ENCODE measurements at regions not wholly inside any gene's neighbourhood (a gene's known extent, or its start where the extent isn't known, plus 50 kb on each side); places are given as distances from the start of the nearest gene placed in this dataset.

DNA sequence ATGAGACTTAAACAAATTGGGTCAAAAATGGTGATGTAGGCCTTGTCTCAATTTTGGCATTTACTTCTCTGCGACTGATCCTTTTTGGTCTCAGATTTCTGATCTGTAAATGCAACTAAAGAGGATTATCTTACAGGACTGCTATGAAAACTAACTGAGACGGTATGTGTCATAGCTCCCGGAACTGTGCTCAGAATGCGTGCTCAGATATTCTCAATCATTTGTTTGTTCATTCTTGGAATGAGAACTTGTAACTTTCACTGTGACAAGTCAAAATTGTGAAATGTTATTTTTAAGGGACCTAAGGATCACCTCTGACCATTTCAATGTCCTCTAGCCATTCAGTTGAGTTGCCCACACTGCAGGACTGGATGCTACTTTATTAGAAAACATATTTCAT is 498.2 kb upstream of the PIK3C3 start:
- no peak for DNase-seq

DNA sequence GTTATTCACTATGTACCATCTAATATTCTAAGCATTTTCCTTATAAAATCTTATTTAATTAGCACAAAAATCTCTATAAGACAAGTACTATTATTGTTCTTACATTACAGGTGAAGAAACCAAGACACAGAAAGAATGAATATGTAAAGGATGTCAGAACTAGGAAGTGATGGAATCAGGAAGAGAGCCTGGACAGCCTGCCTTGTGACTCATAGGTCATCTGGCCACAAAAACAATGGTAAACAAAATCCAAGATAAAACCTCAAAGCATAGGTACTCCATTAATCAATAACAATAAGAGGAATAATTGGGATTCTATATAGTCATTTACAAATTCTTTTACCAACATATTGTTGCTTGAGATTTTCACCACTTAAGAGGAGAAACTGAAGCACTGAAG is 505.4 kb upstream of the PIK3C3 start:
- no peak for DNase-seq

DNA sequence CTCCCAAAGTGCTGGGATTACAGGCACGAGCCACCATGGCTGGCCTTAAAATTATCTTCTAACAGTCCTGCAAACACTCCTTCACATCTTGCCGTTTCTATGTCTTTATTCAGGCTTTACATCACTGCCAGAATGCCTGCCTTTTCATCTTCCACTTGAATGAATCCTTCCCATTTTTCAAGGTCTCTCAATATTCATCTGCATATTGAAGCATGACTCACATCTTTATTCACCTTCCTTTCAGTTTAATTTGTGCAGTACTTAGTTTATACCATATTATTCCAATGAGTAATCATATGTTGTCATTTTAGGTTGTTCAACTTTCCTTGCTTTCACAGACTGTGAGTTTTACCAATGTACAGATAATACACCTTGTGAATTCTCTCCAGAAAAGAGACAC is 510.1 kb upstream of the PIK3C3 start:
- no peak for DNase-seq

DNA sequence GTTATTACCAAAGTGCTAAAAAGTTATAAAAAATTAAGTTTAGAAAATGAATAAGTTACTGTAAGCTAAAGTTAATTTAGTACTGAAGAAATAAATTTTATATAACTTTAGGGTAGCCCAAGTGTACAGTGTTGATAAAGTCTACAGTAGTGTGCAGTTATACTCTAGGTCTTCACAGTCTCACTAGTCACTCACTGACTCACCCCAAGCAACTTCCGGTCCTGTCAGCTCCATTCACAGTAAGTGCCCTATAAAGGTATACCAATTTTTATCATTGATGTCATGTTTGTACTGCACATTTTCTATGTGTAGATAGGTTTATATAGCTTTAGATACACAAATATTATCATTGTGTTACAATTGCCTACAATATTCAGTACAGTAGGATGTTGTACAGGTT is 518.3 kb upstream of the PIK3C3 start:
- DNase-seq, result no peak

DNA sequence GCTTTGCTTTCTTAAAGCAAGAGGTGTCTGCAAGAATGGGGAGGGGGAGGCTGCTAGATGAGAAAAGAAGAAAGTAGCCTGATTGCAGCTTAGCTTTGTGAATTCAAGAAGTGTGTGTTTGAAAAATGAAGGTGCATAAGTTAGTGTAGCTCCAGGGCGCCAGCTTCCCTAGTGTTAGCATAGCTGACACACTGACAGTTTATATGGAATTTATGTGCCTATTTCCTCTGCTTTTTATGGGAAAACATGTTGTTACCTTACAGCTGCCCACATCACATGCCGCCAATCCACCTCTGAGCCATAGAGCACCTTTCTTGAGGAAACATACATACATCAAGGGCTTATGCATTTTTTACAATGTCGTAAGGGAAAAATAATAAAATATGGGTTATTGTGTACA is 536.4 kb upstream of the PIK3C3 start:
- no peak for DNase-seq

DNA sequence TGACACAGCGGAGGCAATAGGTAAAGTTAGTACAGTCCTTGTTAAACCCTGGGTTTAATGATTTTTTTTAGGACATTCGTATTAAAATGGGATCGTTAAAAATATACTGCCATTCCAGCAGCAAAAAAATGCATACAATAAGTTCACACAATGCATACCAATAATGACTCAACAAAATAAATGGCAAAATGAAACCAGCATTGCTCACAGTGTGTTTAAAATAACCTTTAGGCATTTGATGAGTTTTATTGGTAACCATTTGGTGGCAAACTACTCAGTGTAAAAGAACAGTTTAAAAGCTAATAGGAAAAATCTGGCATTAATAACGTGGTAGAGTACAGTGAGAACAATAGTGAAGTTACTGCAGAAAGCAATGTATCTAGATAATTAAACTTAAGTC is 539.0 kb upstream of the PIK3C3 start:
- DNase-seq, result no peak

DNA sequence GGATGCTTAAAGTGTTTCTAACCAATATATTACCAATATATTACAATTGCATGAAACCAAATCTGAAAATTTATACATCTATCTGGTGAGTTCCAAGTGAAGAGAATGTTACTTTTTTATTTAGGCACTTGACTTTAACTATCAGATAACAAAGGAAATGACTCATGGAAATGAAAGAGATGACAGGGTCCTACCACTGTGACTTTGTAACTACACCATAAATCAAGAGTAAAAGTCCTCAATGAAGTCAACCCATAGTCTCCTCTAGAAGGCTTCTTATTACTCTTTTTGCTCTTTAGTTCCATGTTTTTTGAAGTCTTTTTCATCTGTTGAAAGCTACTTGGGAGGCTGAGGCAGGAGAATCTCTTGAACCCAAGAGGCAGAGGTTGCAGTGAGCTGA is 545.0 kb upstream of the PIK3C3 start:
- DNase-seq, result no peak

DNA sequence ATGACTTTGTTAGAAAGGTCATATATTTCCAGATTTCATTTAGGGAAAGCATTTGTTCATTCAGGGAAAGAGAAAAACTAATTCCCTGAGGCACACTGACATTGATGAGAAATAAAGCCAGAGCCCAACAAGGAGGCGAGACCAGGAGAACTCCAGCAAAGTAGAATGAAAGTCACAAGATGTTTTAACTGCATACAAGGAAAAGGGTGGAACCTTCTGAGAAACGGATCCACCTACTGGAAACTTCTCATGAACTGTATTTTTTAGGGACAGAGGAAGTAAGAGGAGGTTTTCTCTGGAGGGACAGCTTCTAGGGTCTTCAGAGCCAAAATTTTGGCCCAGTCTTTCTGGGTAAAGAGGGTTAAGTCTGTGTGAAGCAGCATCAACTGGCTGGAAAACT is 548.2 kb upstream of the PIK3C3 start:
- no peak for DNase-seq

DNA sequence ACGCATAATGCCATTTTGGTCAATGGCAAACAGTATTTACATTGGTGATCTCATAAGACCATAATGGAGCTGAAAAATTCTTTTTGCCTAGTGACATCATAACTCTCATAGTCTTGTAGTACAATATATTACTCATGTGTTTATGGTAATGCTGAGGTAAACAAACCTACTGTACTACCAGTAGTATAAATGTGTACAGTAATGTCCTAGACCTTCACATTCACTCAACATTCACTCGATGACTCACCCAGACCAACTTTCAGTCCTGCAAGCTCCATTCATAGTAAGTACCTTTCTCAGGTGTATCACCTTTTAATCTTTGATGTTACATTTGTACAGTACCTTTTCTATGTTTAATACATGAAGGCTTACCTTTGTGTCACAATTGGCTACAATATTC is 558.2 kb upstream of the PIK3C3 start:
- DNase-seq, result no peak

DNA sequence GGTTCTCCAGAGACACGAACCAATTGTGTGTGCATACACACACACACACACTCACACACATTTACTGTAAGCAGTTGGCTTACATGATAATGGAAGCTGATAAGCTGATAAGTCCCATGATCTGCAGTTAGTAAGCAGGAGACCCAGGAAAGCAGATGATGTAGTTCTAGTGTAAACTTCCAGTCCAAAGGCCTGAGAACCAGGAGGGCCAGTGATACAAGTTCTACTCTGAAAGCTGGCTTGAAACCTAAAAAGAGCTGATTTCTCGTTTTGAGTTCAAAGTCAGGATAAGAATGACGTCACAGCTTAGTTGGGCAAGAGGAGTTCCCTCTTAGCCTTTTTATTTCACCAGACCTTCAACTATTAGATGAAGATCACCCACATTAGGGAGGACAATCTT is 558.8 kb upstream of the PIK3C3 start:
- no peak for DNase-seq

DNA sequence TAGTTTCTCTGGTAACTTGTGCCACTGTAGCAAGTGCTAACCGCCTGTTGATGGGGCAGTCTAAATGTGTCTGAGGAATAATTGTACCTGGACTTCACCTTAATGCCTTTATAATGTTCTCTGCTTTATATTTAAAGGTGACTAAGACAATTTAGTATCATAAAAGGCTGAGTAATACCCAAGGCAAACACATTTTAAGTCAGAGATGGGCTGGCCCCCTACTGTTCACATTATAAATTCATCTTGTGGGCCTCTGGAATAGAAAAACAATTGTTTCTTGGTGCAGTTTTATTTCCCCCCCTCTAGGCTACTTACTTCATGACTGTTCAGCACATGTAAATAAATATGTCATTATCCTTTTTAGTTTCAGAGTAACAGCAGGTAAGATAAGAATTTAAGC is 559.3 kb upstream of the PIK3C3 start:
- DNase-seq, result no peak

DNA sequence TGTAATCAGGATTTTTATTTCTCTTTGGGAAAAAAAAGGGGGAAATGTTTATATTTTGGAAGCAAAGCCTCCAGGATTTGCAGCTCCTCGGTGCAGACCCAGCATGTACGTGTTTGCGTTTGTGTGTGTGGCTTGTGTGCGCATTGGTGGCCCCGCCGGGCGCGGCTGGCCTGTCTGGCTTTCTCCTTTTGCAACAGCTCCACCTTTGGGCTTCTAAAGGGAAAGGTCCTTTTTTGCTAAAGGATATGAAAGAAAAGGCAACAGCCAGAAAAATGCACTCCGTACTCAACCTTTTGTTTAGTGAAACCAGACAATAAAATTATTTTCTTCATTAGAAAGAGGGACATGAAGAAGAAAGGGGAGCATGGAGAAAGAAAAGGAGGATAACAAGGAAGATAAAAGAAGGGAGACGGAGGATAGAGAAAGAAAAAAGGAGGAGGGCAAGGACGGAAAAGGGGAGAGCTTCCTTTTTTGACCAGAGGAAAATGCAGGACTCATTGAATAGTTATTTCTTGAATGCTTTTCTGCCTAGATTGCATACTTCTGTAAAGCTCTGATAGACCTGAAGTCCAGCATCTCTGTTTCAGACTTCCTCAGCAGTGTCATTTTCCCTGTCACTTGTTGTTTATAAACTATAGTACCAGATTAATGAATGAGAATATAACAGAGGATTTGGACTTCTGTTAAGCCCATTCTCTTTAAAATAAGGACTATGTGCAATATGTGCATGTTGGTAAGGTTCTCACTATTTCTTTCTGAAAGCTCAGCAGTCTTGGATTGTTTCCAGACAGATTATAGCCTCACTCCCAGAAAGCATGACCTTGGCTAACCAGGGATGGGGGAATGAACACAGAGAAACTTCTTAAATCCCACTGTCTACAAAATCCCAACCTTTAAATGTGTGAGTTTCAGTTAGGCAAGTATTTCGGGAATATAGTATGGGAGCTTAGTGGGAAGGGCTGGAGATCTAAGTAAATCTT is 563.1 kb upstream of the PIK3C3 start:
- DNase-seq, result no peak

DNA sequence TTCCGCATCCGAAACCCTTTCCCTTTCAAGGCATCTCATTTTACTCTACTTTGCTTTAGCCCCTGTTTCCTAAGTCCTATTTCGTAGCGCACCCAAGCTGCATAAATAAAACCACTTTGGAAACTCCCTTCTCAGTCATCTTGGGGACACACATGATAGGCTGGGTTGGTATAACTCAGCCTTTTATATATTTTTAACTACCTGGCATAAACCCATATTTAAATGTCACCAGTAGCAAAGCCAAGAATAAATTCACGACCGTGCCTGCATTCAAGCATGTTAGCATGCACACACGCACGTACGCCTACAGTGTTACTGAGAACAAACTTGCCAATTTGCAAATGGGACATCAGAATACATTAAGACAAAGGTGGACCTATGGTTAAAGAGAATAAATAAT is 564.7 kb upstream of the PIK3C3 start:
- no peak for DNase-seq

DNA sequence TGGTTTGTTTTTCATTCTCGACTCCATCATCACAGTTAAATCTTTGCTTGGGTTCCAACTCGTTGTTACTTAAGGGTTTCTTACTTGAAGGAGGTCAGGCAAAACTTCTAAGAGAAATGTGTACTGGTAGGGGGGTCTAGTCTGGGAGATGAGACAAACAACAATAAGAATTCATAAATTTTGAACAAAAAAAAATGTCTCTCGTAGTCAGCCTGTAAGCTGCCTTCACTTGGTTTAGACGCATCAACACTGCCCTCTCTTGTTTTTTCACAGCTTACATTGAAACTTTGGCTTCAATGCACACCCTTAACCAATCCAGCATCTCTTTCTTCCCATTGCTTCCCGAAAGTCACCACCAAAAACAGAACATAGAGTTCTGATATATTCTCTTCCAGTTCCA is 576.4 kb upstream of the PIK3C3 start:
- no peak for DNase-seq

DNA sequence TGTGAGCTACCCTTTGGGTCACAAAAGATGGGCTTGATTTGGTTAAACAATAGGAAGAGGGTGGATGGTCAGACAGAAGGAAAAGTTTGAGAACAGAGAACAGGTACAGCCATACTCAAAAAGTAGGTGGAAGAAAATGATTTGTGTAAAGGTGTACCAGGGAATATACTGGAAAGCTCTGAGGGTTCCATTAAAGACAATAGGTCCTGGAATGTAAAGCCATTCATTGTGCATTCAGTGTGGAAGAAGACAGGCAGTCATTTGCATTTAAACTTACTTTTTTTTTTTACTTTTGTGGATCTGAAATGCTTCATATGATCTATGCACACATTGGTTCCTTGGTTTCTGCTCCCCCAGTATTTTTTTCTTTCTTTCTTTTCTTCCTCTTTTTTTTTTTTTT is 581.4 kb upstream of the PIK3C3 start:
- no peak for DNase-seq

DNA sequence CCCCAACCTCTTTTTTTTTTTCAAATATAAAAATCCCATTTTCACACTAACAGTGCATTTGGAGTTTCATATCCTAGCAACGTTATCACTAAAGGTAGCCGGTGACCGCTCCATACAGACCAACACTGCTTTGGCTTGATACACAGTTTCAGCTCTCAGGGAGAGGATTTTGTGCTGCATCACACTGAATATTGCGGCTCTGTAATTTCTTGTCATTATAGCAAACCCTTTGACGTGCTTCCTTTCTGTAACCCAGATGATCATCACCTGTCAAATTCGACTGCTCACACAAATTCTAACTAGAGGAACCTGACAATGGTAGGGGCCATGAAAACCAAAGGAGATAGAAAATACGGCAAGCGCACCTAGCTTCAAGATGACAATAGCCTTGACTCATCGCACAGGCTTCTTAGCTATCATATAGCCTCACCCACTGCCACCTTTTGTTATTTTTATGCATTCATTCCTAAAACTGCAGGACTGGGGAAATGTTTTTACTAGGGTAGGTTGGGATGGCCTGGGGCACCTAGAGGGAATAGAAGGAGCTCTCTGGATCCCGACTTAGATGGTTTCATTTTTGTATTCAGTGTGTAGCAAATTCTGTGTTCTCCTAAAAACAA is 582.9 kb upstream of the PIK3C3 start:
- DNase-seq, result no peak

DNA sequence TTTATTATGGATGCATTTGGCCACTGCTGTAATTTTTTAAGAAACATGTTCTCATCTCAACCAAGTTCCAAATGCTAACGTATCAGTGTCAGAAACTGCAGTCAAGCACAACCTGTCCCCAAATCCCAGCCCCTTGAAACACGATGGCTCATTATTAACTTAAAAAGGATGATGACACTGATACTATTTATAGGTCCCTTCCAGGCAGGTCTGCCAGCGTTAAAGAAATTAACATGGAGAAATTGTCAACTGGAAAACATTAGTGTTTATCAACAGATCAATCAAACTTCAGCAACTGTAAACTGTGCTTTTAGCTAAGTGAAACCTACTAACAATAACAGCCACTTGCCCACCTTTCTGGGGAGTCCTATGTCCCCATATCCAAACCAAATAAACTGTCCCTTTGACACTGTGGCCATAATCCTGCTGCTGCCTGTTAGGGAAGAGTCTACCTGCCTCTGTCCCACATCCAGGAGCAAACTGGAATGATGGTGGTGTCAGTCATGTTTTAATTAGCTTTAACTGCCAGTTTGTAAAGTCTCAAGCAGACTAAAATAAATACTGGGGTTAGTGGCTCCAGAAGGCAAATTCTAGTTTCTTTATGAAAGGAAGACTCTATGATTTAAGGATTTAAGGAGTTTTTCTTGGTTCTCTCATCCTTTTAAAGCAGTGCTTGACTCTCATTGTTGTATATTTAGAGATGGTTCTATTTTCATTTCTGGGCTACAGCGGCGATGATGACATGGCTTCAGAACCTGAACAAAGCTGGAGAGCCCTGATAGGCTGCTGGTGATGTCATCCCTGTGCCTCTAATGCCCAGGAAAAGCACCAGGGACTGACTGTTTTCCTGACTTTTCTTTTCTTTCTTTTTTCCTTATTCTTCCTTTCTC is 583.6 kb upstream of the PIK3C3 start:
- no peak for DNase-seq

DNA sequence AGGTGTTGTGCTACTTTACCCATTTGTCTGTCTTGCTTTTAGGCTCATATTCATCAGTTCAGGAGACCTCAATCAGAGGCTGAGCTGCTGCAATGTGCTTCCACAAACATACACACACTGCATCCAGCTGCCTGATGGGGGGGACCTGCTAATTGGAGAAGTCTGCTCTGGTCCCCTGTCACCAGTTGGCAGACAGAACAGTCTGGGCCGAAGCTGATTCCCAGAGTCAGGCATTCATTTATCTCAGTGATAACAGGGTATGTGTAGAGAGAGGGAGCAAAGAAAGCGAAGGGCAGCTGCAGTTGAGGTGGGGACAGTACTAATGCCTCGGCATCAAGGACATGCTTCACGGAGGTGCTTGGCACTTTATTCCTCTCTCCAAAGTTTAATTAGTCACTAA is 584.3 kb upstream of the PIK3C3 start:
- no peak for DNase-seq

DNA sequence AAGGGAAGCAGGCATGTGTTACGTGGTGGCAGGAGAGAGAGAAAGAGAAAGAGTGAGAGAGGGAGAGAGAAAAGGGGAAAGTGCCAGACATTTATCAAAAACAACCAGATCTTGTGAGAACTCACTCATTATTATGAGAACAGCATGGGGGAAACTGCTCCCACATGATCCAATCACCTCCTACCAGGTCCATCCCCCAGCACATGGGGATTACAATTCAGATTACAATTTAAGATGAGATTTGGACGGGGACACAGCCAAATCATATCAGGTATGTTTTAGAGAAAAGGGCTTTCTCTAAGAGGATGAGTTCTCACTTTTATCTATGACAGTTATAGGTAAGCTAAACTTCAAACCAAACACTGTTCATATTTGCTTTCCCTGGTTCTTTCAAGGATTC is 597.3 kb upstream of the PIK3C3 start:
- DNase-seq, result no peak

DNA sequence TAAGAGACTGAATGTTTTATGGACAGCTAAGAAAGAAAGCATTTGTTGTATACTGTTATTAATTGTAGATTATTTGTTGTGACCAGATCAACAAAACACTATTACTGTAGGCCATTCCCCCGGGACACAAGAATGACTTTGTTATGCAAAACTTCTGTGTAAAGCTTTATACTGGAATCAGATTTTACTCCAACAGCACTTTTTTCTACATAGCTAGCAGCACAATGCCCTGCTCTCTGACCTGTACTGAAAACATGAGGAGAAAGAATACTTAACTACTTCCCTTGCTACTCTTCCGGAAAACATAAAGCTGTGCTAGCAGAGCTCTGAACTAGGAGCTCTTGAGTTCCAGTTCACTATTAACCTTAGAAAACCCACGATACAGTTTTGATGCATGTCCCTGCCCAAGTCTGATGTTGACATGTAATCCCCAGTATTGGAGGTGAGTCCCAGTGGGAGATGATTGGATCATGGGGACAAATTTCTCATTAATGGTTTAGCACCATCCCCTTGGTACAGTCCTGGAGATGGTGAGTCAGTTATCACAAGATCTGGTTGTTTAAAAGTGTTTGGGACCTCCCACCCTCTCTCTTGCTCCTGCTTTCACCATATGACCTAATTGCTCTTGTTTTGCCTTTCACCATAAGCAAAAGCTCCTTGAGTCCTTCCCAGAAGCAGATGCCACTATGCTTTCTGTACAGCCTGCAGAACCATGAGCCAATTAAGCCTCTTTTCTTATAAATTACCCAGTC is 601.1 kb upstream of the PIK3C3 start:
- no peak for DNase-seq

DNA sequence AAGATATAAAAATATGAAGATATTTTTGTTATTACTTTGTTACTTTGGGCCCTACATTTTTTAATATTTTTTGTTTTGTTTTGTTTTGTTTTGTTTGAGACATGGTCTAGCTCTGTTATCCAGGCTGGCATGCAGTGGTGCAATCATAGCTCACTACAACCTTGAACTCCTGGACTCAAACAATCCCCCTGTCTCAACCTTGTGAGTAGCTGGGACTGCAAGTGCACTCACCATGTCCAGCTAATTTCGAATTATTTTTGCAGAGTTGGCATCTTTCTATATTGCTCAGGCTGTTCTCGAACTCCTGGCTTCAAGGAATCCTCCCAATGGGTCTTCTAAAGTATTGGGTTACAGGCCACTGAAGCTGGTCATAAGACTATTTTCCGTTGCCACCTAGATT is 603.6 kb upstream of the PIK3C3 start:
- DNase-seq, result no peak

DNA sequence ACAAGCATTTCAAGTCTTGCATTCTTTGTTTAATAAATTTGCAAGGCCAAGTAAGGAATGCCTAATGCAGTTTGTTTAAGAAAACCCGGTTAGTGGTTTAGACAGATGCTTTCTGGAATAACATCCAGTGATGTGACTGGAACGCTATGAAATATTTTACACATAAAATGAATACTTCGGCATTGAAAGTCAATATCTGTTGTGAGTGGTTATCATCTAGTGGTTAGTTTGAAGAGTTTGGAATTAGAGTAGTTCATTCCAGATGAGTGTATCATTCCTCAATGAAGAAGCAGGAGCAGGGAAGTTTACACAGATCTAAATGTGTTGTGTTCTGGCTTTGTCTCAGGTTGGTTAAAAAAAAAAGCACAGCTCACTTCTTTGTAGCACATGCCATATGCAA is 608.0 kb upstream of the PIK3C3 start:
- DNase-seq, result no peak

DNA sequence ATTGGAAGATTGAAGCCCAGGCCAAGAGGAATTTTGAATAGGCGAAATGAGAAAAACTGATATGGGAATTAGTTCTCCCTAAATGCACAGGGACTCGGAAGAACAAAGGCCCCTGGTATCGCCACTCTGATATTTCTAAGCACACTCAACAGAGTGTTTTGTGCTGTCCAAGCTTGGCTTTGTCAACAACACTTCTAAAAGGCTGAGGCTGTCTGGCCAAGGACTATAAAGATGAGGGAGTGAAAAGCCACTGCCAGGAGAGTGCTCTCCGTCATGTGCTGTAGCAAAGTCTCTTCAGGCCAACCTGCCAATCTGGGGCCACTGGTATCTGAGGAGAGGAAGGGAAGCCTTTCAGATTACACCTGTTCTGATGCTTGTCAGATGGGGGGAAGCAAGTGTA is 611.2 kb upstream of the PIK3C3 start:
- DNase-seq, result no peak

All from CD4-positive, alpha-beta T cell treated with Interleukin-17A for 4 hours (primary cell).